ENCODE measurements at regions not wholly inside any gene's neighbourhood (a gene's known extent, or its start where the extent isn't known, plus 50 kb on each side); places are given as distances from the start of the nearest gene placed in this dataset.

GRCh38 chr2:239587311-239587731, 186.5 kb upstream of the HDAC4 start:
- no peak overlapping the region for H3K4me3 ChIP-seq (ENCODE audit: low read depth, low read length)
- no peak for TF ChIP-seq CTCF (IDR thresholded peaks at IDR 0.05; ENCODE audit: low read depth, low read length, missing control alignments)
- no peak for DNase-seq (ENCODE audit: low read depth)
- in situ Hi-C loops (cut with HindIII; ENCODE audit: low sequenced_read_pairs): no loop called here

DNA sequence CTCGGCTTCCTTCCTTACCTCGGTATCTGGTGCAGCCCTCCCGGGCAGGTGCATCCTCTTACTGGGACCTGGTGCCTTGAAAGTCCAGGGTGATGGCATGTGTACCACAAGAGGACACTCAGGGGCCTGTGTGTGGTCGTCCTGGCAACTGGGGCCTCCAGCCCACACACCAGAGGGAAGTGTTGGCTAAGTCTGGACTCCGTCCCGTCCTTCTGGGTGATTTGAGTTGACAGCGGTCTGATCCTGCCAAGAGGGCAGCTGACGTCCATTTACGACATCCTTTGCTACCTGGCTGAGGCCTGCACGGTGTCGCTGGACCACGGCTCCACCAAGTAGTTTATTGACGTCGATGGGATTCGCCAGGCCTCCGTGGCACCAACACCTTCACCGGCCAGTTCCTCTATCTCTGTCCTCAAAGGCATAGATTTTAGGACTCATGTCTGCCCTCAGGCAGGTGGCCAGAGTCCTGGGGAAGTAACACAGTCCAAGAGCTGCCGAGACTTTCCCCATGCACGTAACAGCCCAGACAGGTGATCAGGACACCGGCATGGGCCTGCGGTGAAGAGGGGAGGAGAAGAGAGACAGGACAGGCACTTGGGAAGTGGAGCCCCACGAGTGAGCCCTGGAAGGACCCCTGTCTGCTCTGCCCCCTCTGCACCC, 186.0 kb upstream of the HDAC4 start:
- no peak for TF ChIP-seq CTCF (IDR thresholded peaks at IDR 0.05; ENCODE audit: low read depth, low read length, missing control alignments)
- no peak for DNase-seq (ENCODE audit: low read depth)
- no peak overlapping the region for H3K4me3 ChIP-seq (ENCODE audit: low read depth, low read length)
- in situ Hi-C loops (cut with HindIII; ENCODE audit: low sequenced_read_pairs): no loop called here

- no peak overlapping the region for H3K4me3 ChIP-seq (ENCODE audit: low read depth, low read length)
- in situ Hi-C loops (cut with HindIII; ENCODE audit: low sequenced_read_pairs): no loop called here
- TF ChIP-seq CTCF (IDR thresholded peaks at IDR 0.05; ENCODE audit: low read depth, low read length, missing control alignments): no peak
- no peak for DNase-seq (ENCODE audit: low read depth)
Measured at GRCh38 chr2:239585422-239585821, 184.6 kb upstream of the HDAC4 start.

DNA sequence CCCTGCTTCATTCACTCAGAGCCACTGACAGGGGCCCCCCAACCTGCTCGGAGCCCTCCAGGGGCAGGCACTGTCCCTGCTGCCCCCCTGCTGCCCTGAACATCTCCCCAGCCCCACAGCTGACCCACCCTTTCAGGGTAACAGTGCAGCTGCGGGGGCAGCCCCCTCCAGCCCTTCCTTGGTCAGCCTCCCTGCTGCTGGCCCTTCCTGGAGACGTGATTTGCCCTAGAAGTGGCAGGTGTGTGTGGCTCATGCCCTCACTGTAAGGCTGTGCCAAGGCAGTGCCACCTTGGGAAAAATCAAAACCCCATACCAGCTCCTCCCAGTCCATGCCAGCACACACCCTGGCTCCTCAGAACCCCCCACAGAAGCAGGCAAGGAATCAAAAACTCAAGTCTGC, 184.2 kb upstream of the HDAC4 start:
- TF ChIP-seq CTCF (IDR thresholded peaks at IDR 0.05; ENCODE audit: low read depth, low read length, missing control alignments): no peak
- H3K4me3 ChIP-seq (ENCODE audit: low read depth, low read length): no peak overlapping the region
- DNase-seq (ENCODE audit: low read depth): no peak
- in situ Hi-C loops (cut with HindIII; ENCODE audit: low sequenced_read_pairs): no loop called here

GRCh38 chr2:239583879-239584859, 183.3 kb upstream of the HDAC4 start:
- in situ Hi-C loops (cut with HindIII; ENCODE audit: low sequenced_read_pairs): no loop called here
- H3K4me3 ChIP-seq (ENCODE audit: low read depth, low read length): no peak overlapping the region
- no peak for DNase-seq (ENCODE audit: low read depth)
- no peak for TF ChIP-seq CTCF (IDR thresholded peaks at IDR 0.05; ENCODE audit: low read depth, low read length, missing control alignments)

DNA sequence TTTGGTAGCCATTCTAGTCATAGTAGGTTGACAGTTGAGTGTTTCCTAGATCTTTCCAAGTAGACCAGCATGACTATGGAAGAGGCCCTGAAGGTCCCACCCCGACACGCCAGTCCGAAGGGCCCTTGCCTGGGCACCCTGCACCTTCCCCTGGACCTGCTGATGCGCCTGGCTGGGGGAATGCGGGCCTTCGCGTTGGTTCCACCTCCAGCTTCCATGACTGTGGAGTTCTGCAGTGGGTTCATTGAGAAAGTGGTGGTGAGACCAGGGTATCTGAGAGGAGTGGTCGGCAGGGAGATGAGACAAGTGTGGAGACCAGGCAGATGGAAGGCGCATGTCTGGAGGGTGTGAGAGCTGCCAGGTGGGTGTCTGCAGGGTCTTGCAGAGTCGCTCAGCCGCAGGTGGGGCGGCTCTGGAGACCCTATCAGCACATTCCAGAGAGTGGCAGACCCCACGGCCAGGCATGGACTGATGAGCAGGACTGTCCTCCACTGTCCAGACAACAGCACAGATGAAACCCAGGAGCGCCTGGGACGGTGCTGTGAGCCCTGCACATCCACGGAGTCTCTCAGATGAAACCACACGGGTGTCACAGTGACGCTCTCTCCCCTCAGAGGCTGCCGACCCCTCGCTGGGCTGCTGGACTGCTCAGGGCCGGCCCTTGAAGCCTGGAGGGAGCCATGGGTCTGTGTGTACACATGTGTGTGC, 182.5 kb upstream of the HDAC4 start:
- in situ Hi-C loops (cut with HindIII; ENCODE audit: low sequenced_read_pairs): no loop called here

More for the DNA sequence above, 182.5 kb upstream of the HDAC4 start:
- DNase-seq (ENCODE audit: low read depth): no peak
- H3K4me3 ChIP-seq (ENCODE audit: low read depth, low read length): no peak overlapping the region
- no peak for TF ChIP-seq CTCF (IDR thresholded peaks at IDR 0.05; ENCODE audit: low read depth, low read length, missing control alignments)
